ENCODE measurements at regions not wholly inside any gene's neighbourhood (a gene's known extent, or its start where the extent isn't known, plus 50 kb on each side); places are given as distances from the start of the nearest gene placed in this dataset.

DNA sequence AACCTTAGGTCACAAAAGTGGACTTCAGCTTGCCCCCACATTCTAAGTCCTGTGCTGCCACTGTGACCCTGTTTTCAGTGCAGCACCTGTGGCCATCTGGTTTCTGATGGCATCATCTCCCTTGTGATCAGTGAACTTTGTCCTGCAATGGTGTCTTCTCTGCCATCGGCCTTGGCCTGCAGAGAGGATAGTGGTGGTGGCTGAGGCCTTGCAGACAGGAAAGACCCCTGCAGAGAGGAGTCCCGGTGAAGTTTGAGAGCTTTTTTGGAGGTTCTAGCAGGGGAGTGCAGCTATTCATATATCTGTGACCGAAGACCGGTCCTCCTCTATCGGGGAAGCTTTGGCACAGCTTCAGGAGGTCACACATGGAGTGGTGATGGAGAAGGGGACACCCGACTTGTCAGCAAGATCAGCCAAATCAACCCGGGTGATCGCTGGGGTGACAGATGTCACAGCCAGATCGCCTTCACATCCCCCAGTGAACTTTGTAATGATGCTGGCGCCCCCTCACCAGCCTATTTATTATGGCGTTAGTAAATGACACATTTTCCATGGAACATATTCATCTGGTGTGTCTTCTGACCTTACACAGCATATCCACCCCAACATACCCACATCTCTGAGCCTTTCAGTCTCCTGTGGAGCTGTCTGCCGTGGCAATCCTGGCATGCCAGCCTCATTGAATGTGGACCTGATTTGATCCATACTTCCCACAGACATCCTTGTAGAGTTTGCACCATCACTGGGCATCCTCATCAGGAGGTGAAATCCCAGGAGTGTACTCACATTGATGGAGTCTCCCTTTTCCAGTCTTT is 136.1 kb downstream of the PAPOLA start:
- DNase-seq (ENCODE audit: low read depth) = no peak

DNA sequence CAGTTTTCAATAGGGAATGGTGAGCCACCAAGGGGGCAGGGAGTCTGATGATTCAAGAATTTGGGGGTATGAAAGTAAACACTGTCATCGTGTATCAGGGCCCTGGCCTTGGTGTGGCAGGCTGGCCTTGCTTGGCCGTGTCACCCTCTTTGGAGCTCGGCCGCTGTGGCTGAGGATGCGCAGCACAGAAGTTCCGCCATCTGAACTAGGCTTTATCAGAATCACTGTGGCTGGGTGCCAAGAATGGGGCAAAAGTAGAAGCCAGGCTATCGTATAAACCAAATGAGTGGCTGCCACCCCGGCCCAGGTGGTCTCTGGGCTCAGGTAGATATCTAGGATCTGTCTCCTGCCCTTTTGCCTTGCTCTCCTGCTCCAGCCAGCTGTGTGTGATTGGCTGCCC is 137.4 kb downstream of the PAPOLA start:
- no peak for DNase-seq (ENCODE audit: low read depth)

DNA sequence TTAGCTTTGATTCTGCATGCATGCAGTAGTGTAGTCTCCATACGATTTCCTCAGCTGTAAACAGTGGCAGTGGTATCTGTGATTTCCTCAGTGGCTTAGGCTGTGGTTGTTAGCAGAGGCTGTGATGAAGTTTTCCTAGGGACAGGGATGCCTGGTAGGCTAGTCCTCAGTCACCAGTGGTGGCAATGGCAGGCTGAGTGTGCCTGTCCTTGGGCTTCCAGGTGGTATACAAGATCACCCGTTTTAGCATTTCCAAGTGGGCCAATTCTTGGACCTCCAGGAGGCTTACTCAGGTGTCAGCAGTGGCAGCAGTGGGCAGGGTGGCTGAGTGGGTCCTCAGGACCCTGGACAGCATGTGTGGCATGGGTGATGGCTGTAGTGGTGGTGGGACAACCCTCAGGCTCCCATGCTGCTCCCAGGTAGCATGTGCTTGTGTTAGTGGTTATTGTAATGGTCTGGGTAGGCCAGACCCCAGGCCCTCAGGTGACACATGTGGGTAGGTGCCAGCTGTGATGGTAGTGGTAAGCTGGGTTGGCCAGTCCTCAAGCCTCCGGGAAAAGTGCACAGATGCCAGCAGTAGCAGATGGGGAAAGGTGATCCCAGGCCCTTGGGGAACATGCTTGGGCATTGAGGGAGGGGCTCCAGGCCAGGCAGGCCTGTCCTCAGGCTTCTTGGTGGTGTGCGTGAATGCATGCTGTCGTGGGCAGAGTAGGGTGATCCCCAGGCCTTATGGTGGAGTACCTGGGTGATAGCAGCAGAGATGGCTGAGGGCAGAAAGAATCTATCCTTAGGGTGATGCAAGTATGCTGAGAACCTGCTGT is 146.5 kb downstream of the PAPOLA start:
- no peak for DNase-seq (ENCODE audit: low read depth)

DNA sequence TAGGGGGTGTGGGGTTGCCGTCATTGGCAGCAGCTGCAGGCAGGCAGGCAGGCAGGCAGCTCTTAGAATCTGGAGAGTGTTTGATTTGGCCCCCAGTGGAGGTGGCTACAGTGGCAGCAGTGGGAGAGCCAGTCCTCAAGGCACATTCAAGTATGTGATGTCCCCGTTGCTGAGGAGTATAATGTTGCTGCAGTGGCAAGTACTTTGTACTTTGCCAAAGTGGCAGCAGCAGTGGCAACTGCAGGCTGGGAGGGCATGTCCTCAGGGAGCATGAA is 147.1 kb downstream of the PAPOLA start:
- no peak for DNase-seq (ENCODE audit: low read depth)

DNA sequence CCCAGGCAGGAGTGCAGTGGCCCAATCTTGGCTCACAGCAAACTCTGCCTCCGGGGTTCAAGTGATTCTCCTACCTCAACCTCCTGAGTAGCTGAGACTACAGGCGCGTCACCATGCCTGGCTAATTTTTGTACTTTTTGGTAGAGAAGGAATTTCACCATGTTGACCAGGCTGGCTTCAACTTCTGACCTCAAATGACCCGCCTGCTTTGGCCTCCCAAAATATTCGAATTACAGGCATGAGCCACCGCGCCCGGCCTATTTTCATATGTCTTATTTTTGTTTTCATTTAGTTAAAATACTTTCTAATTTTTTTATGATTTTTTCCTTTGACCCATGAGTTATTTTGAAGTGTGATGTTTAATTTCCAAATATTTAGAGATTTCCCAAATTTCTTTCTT is 143.6 kb upstream of the VRK1 start:
- no peak for DNase-seq (ENCODE audit: low read depth)

DNA sequence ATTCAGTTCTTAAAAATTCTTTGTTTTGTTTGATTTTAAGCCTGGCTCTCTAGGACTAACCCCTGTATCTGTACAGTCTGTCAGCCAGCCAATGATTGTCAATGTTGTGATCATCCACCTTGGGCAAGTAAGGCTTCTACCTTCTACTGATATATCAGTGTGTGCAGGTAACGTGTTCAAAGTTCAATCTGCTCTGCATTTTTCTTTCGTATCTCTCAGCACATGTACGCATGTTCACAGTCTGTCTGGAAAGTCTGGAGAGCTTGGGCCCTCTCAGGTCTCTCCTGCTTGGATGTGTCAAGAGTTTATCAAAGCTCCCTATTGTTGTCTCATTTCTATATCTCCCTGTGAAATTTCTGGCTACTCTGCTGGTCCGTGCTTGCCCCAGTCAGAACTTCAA is 138.6 kb upstream of the VRK1 start:
- no peak for DNase-seq (ENCODE audit: low read depth)

DNA sequence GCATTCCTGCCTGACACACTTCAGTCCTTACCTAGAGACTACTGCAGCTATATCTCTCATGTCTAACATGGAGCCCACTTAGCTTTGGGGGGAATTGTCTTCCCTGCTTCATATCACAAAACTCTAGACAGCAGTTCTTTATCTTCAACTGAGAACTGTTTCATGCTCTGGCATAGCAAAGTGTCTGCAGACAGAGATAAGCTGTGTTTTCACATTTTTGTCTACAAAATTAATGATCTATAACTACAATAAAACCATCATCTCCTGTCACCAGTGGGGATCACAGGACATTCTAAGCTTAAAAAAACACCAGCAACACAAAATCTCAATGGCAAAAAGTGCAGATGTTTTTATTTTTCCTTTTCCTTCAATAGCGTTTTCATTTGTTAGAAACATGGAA is 137.1 kb upstream of the VRK1 start:
- no peak for DNase-seq (ENCODE audit: low read depth)

DNA sequence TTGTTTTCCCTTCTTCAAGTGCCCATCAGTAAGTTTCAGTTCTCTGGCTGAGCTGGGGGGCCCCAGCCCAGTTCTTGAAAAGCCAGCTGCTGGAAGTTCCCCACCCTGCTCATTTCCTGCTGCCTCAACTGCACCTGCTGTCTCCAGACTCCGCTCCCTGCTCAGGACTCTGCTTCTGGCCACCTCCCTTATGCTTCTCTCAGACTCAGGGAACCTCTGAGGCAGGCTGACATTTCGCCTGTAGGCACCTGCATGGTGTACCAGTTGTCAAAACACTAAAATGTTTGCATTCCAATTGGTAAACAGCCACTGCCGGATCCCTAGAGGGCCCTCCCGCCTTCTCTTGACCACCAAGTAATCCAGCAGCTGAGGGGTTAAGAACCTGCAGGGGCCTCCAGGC is 136.5 kb upstream of the VRK1 start:
- no peak for DNase-seq (ENCODE audit: low read depth)

DNA sequence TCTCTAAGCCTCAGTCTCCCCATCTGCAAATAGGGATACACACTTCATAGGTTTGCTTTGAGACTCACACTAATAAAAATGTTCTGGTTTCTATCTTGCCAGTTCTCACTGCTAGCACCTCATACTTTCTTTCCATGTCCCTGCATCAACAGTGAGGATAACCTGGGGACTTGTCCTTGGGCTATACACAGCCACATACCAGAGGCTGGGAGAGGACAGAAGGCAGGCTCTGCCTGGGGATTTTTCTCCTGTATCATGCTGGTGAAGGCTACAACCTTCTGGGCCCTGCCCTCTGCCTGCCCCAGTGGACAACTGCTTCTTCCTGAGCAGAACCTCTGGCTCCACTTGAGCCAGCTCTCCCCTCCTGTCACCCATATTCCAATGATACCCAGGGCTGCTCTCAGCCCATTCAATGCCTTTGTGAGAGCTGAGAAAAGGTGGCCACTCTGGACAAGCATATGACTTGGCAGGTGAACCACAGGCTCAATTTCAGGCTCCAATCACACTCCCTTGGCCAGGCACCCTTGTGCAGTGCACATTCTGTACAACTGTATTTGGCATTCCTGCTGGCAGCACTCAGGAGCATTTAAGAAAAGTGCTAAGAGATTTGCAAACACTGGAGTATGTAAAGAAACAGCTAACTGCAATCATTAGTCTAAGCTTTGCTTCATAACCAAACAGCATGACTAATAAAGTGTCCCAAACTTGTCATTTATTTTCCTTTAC is 135.8 kb upstream of the VRK1 start:
- DNase-seq (ENCODE audit: low read depth) = no peak

DNA sequence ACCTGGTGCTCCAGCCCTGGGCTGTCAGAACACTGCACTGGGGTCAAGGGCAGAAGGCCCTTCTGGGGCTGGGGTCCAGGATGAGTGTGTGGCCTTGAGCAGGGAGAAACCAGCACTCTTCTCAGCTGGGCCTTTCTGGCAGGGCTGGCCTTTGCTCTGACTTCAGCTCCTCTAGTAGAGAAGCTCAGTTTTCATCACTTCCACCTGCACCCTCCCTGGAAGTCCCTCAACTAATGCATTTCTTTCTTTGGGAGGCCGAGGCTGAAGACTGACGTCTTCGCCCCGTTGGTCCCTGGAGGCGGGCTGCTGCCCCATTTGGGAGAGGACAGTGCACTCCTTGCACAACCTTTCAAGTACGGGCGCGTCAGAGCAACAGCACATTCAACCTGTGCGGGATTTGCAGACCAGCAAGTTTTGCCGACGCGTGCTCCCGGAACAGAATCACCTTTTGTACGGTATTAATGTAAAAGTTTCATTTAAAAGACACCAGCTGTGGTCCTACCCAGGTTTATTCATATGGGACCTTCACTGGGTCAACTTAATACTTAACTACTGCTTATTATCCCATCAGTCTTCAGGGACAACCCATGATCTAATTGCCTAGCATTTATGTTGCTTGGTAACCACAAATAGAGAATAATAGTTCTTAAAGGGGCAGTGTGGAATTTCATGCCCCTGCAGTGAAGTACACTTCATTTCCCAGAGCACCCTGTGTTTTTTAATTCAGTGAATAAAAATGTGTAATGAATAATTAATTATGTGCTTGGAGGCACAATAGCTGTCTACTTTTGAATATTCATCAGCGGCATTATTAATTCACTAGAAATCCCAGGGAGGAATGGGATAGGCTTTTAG is 134.8 kb upstream of the VRK1 start:
- no peak for DNase-seq (ENCODE audit: low read depth)

DNA sequence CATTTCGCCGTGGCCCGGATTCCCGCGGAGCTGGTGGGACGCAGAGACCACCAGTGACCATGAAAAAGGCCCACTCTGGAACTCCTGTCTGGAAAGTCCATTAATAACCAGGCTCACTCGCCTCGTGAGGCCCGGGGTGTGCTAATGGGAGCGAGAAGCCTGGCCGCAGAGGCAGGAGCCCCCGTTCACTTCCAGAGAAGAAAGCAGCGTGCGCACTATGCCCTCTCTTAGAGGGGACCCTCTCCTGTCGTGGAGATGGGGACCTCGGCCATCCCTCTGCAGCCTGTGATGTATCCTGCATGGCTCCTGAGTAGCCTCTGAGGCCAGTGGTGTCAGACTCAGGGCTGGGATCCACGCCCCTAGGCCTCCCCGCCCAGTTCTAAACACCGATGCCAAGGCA is 134.1 kb upstream of the VRK1 start:
- no peak for DNase-seq (ENCODE audit: low read depth)

DNA sequence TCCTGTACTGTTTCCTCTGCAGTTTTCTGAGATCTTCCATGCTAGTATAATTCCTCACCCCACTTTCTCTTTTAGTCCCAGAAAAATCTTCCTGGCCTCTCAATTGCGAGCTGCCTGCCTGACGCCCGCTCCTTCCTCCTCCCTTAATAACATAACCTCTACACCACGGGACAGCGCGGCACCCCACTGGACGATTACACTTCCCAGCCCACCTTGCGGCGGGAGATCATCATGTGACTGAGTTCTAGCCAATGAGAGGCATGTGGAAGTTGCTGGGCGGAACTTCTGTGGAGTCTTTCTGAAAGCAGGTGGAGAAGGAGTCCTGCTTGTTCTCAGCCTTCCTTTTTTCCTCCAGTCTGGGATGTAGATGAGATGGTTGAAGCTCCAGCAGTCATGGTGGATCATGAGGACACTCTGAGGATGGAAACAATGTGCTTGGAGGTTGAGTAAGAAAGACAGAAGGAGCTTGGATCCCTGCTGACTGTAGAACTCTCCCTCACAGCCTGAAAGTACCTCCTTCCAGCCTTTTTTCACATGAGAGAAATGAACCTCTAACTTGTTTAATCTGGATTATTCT is 133.6 kb upstream of the VRK1 start:
- no peak for DNase-seq (ENCODE audit: low read depth)

DNA sequence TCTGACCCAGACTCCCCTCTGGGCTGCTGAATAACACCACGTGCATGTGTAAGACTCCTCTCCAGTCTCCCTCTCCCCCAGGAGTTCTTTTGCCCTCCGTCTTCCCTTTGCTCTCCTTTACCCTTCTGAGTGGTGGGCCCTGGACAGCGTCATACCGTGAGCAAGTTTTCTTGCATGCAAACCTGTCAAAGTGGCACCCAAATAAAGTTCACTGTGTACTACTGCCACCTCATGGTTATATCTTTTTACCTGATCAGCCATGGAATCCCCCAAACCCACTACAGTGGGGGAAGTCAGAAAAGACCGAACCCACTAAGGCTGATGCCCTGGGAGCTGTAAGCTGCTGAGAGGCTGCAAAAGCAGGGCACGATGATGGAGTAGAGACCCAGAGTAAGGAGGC is 131.1 kb upstream of the VRK1 start:
- DNase-seq (ENCODE audit: low read depth) = no peak

DNA sequence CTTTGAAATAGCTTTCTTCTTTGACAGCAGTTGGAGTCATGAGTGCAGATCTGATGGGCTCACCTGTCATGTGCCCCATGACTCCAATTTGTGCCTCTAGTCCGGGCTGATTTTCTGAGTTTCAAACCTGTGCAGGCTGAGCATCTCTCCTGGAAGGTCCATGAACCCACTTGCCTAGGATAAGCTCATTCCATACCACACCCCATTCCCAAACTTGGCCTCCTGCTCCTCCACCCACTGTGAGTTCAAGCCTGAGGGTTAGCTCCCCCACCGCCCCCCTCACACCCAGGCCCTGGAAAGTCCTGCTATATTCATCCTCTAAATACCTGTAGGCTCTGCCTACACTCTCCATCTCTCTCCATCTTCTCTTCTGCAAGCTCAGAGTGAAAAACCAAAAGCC is 126.8 kb upstream of the VRK1 start:
- DNase-seq (ENCODE audit: low read depth) = no peak

DNA sequence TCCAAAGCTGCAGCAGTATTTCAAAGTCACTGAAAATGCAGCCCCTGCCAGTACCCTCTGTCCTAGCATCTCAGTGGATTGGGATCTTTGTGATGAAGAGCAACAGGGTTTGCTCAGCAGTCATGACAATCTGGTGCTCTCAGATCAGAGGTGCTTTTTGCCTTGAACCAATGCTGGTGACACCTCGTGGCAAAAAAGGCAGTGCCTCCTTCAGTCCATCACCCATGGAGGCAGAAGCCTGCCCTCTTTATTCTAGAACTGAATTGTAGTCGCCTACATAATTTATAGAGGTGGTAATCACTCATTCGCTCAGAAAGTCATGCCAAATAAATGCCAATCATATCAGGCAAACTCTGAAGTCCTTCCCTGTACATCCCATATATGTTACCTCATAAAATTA is 126.0 kb upstream of the VRK1 start:
- DNase-seq (ENCODE audit: low read depth) = no peak

DNA sequence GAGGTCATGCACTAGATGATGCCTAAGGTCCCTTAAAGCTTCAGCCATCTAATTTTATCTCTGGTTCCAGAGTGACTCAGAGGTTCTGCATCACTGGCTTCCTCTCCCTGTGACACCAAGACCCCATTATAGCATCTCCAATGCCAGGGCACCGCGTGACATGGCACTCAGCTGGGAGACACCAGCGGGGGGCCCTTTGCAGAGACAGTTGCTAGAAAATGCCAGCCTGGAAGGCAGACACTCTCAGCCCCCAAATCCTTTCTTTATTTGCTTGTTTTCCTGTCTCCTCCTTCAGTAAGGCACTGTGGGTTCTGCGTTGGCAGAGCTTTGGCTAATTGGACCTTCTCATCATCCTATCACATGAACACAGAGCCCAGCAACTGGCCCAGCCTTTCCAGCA is 123.5 kb upstream of the VRK1 start:
- no peak for DNase-seq (ENCODE audit: low read depth)

DNA sequence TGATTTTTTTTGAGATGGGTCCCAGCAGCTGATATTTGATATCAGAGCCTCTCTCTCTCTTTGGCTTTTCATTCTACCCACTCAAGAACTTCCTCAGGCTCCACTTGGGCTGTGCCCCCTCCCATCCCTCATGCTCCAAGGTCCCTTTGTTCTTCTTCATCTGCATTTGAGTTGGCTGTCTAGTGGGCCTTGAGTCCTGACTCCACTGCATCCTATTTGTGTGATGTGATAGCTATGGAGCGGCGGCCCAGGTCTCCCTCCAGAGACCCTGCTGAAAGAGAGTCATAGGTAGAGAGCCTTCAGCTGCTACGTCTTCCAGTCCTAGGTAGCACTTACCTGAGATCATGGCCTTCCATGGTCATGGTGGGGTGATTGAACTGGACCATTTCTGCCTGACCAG is 123.1 kb upstream of the VRK1 start:
- no peak for DNase-seq (ENCODE audit: low read depth)

DNA sequence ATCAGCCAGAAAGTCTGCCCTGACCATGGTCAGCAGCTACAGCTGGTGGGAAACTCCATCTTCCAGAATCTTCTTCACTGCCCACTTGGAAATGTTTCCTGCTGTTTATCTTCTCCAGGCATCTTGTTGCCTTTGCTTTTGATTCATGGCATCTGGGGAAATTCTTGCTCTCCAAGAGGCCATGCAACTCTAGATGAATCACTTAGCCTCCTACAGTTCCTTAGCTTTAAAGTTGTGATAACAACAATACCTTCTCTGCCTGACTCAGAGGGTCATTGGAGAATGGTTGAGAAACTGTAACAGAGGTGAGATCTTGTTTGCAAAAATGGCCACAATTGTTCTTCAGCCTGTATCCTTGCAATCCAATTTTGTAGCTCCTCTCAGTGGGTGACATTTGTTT is 121.0 kb upstream of the VRK1 start:
- DNase-seq (ENCODE audit: low read depth) = no peak

DNA sequence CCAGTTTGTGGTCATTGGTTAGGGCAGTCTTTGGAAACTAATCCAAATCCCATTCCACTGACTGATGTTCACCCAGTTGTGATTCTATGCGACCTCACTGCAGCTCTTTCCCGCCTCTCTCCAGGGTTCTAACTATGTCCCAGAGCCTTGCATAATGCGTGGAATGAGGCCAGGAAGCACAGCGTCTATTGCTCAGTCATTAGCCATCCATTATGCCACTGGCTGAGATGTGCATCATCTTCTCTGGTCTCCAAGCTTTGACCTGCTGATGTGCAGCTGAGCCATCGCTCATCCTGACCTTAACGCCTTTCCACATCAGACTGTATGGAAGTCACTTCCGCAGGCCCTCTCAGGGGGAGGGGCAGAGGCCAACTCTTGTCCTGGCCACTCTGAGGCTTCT is 115.4 kb upstream of the VRK1 start:
- DNase-seq (ENCODE audit: low read depth) = no peak

DNA sequence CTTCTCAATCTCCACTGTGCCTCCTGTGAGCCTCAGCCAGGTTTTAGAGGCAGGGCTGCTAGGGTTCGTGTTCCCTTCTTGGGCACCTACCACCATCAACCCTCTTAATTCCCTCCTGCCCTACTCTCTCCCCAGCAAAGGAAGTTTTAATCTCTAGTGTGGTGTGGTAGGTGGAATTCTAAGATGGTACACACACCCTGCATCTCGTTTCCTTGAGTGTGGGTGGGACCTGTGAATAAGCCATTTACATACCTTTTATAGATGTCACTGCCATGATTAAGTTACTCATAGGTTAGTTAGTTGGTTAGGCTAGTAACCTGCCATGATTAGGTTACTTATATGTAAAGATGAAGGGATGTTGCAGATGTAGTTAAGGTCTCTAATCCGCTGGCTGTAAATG is 114.8 kb upstream of the VRK1 start:
- no peak for DNase-seq (ENCODE audit: low read depth)

DNA sequence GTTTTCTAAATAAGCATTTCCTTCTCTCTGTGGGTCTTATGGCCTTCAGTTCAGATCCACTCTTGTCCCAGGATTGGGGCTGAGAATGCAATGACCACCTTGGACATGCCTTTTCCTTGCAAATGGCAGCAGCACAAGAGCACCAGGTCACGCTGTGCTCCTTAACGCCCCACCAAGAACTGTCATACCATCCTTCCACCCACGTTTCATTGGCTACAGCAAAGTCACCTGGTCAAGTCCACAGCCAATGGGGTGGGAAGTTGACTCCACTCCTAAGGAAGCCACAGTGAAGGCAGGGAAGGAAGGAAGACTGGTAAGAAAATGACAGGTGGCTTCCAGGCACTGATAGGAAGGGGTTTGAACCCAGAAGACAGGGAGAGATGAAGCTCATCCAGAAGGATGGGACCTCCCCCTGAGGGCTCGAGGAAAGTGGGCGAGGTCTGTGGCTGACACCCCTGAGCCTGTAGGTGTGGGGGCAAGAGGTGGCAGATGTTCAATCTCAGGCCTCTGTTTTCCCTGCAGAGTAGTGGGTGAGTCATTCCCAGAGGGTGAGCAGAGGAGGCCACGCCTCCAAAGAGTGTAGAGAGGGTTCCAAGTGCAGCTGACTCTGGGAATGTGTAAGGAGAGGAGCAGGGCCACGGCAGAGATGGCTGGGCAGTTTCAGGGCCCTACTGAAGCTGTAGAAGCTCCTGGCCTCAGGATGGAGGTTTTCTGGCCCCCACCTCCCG is 113.5 kb upstream of the VRK1 start:
- no peak for DNase-seq (ENCODE audit: low read depth)

Measured in activated T-helper 1 cell treated with Interleukin-2 at 50 U/mL for 16 hours (primary cell).